Activated CD8-positive, alpha-beta memory T cell treated with anti-CD3 and anti-CD28 coated beads for 24 hours (primary cell): ENCODE measurements at regions not wholly inside any gene's neighbourhood (a gene's known extent, or its start where the extent isn't known, plus 50 kb on each side); places are given as distances from the start of the nearest gene placed in this dataset.
A peak's percentile ranks its signal among the peaks of the same experiment; 100 is the strongest.

Experiments
- DNase-seq: peaks from one replicate; pipeline ENCODE4 v3.0.0-alpha.2; 2020

GRCh38 chr16:55242667-55243066, 81.3 kb upstream of the IRX6 start:
- DNase-seq: no peak

- no peak for DNase-seq
Measured at GRCh38 chr16:55248058-55248457, 75.9 kb upstream of the IRX6 start.

DNA sequence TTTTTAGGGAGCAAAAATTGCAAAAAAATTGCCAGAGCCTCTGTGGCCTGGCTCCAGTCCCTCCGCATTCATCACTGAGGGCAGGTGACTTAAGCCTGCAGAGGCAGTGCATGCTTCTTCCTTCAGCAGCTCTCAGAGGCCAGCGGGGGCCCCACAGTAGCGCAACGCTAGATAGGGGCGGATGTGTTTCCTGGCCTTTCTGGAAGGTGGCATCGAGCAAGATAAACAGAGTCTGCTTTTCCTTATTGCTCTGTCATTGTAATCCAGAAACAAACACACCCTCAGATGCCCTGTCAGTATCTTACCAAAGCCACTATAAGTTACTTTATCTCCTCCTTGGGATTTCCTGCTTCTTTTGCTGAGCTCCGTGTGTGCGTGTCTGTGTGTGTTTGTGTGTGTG, 75.5 kb upstream of the IRX6 start:
- no peak for DNase-seq

GRCh38 chr16:55249361-55249760, 74.6 kb upstream of the IRX6 start:
- no peak for DNase-seq

GRCh38 chr16:55249936-55250335, 74.1 kb upstream of the IRX6 start:
- DNase-seq: no peak

DNA sequence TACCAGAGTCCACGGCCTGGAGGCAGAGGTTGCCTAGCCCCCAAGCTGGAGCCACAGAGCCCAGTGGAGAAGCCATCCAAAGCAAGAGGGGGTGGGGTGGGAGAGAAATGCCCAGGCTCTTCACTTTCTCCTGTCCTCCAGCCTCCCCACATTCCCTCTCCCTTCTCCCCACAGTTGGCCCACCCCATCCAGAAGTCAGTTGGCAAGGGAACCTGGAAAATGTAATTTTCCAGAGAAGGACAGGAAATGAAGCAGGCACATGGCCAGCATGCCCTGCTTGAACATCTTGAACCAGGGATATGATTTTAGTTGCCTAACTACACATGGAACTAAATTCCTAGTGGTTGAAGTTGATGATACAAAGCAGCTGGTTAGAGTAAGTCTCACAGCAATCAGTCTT, 73.3 kb upstream of the IRX6 start:
- no peak for DNase-seq

DNA sequence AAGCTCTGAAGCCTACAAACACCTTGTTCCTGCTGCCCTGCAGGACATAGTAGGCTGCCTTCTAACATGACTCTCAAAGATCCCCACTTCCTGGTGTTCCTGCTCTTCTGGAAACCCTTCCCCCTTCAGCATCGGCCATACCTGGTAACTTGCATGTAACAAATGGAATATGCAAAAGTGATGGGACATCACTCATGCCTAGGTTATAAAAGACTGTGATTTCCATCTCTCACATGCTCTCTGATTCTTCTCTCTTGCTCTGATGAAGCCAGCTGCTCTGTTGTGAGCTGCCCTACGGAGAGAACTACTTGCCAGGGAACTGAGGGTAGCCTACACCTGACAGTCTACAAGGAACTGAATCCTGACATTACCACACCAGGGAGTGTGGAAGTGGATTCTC, 72.9 kb upstream of the IRX6 start:
- DNase-seq: no peak

- no peak for DNase-seq
Measured at GRCh38 chr16:55252577-55252976, 71.4 kb upstream of the IRX6 start.

- DNase-seq: no peak
Measured at GRCh38 chr16:55253987-55254386, 70.0 kb upstream of the IRX6 start.

DNA sequence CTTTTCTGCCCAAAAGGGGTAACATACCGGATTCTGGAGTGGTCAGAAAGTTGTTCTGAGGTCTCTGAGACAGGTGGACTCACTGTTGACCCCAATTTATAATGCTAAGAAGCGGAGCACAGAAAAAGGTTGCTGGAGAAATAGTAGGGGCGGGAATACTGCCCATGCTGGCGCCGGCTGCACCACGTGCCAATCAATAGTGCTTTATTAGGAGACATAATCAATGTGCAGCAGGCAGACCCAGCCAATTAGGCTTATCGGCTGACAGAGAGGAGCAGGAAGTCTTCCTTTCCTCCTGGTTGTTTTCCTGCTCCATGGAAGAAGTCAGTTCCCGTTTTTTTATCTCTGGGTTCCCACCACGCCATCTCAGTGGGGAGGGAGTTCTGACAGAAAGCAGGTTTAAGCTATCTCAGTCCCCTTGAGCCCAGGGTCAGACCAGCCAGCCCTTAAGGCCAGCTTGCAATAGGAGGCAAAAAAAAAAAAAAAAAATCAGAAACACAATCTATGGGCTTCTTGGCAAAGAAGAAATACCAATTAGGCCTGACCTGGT, 68.2 kb upstream of the IRX6 start:
- DNase-seq: no peak

DNA sequence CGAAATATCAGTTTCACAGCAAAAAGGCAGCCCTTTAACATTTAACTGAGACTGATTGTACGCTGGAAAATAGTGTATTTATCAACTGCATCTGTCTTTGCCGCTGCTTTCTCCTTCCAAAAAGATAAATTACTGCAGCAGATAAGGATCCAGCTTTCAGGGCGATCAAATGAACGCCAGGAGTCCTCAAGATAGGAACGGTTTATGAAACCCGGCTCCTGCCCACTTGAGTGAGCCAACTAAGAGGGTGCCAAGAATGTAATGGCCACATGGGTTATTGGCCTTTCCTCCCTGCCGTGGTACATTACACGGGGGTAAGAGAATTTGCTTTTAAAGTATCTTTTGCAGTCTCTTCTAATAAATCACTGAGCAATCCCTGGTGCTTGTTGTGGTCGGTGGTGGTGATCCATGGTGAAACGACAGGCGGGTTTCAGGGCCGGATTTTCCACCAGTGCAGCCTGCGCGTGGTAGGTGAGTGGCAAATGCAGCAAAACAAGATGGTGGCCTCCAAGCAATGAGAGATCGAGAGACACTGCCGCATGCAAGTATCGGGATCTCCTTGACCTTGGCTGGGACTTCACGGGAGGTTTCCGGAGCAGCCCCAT, 67.5 kb upstream of the IRX6 start:
- no peak for DNase-seq

DNA sequence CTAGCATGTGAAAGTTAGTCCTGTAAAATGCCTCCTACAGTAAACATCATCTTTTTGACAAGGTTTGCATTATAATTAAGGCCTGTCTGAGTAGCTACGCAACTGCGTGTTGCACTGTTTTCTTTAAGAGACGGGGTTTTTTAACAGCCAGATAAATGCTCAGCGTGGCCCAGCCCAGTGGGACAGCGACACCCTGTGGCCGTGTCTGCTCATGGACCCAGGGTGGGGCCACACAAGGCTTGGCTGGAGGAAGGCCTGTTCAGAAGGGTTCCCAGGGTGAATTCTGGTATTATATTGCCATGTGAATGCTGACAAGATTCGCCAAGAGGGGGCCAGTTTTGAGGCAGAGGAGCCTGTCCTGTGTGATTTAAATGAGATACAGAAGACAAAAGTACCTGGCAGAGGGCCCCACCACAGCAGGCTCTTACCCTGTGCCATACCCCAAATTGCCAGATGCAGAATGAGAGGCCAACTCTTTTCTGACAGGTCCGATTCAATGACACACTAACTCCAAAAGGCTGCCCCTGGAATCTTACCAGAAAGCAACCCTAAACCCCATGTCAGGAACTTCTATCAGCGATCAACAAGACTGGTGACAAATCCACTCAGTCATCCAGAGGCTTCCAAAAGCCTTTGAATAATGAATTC, 65.9 kb upstream of the IRX6 start:
- peak; percentile 73 for DNase-seq

GRCh38 chr16:55261301-55261700, 62.7 kb upstream of the IRX6 start:
- DNase-seq: no peak

DNA sequence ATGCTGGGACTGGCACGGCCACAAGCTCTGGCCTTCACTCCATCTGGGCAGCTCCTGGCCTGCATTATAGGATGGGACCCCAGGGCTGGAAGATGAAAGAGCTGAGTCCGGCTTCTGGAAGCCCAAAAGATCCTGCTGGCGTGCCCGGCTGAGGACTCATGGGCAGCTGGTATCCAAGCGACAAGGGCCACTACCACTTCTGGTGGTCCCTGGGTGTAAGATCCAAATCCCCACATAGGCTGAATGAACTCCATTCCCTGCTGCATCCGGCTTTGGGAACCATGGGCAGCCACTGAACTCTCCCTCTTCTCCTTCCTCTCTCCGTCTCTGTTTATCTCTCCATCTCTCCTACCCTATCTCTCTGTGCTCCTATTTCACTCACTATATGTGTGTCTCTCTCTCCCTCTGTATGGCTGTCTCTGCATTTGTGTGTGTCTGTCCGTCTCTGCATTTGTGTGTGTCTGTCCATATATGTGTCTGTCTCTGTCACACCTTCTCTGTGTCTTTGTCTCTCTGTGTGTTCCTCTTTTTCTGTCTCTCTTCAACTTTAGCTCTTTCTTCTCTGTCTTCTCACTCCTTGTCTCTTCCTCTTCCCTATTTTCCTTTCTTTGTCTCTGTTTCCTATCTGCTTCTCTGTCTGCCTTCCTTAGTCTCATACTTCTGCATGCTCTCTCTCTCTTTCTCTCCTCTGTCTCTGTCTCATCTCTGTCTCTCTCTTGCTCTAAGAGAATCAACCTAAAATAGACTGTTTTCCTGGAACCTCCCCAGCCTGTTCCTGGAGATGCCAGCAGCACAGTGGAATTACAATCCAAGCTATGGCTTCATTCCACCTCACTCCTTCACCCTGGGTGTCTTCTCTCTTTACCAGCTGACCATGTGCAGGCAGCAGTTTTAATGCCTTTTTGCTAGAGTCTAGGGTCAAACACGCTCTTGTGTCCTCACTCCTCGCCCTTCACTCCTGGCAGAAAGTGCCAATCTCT, 60.4 kb upstream of the IRX6 start:
- no peak for DNase-seq

DNA sequence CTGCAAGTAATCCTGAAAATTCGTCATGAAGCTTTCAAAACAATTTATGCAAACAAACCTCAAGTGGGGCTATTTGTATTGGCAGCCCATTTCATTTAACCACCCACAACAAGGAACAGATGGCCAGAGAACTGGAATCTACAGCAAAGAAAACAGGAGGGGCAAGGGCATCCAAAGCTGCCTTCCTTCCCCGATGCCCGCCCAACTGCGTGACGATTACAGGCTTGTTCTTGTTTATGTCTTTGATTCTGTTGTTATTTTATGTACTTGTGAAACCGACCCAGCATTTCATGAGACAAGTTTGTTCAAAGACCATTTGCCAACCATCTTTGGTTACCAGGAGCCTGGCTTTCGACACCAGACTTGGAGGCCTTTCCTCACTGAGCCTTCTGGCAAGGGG, 59.1 kb upstream of the IRX6 start:
- DNase-seq: no peak

- no peak for DNase-seq
Measured at GRCh38 chr16:55265926-55266325, 58.1 kb upstream of the IRX6 start.

GRCh38 chr16:55271945-55272513, 52.0 kb upstream of the IRX6 start:
- DNase-seq: no peak

GRCh38 chr16:55272744-55273143, 51.3 kb upstream of the IRX6 start:
- no peak for DNase-seq

- no peak for DNase-seq
Measured at GRCh38 chr16:55273356-55273755, 50.6 kb upstream of the IRX6 start.

DNA sequence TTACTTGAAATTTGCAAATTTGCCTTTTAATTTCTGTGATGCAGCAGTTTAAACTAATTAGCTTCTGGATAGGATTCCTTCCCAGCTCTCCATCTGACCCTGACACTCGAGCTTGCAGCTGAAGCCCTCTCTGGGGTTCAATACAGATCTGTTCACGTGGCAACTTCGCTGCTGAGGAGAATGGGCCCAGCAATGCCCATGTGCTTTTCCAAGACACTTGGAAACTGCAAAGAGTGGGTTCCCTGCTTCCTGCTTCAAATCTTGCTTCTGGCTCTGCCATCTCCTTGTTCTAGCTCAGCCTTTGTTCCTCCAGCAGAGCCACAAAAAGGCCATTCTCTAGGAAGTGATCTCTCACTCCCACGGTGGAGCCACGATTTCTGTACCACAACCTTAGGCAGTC, 50.0 kb upstream of the IRX6 start:
- no peak for DNase-seq
